H1 (cell line): ENCODE measurements at regions not wholly inside any gene's neighbourhood (a gene's known extent, or its start where the extent isn't known, plus 50 kb on each side); places are given as distances from the start of the nearest gene placed in this dataset.

Source experiments
- BCL11A ChIP-seq, 2 experiments: IDR thresholded peaks; one replicate each; pipeline ENCODE4 v1.6.1; 2011; ENCODE audit warnings: low read depth in 2 of 2, low read length in 2 of 2, mild to moderate bottlenecking in 2 of 2
- FOSL1 ChIP-seq: IDR thresholded peaks from 2 replicates; pipeline ENCODE4 v1.6.1; 2011; ENCODE audit warnings: mild to moderate bottlenecking, low read depth, low read length, moderate library complexity; ENCODE audit not compliant: insufficient read depth
- POLR2AphosphoS5 ChIP-seq: IDR thresholded peaks from 2 replicates; pipeline ENCODE4 v1.6.1; 2011; ENCODE audit warnings: low read depth, low read length
- TBP ChIP-seq: IDR thresholded peaks from 2 replicates; pipeline ENCODE4 v1.6.1; 2011; ENCODE audit warnings: low read depth, low read length, improper control_type of control experiment
- TF ChIP-seq, protein P1 (sequence below), 3 experiments: IDR thresholded peaks; 1 replicate in 2 of 3; 2 replicates in 1 of 3; pipeline versions ENCODE4 v1.5.1 to v1.6.1; 2011; ENCODE audit warnings: low read length in 3 of 3, mild to moderate bottlenecking in 3 of 3, inconsistent platforms in 2 of 3, low read depth in 1 of 3, moderate library complexity in 1 of 3; ENCODE audit not compliant: insufficient read depth in 1 of 3; ENCODE audit errors: control extremely low read depth in 1 of 3
- TF ChIP-seq, protein P2 (sequence below): IDR thresholded peaks from 2 replicates; pipeline ENCODE4 v1.6.1; 2012; ENCODE audit warnings: inconsistent platforms
- TF ChIP-seq, protein P3 (sequence below): IDR thresholded peaks from 2 replicates; pipeline ENCODE4 v1.6.1; 2011; ENCODE audit warnings: low read depth, mild to moderate bottlenecking, low read length; ENCODE audit not compliant: insufficient read depth

DNA sequence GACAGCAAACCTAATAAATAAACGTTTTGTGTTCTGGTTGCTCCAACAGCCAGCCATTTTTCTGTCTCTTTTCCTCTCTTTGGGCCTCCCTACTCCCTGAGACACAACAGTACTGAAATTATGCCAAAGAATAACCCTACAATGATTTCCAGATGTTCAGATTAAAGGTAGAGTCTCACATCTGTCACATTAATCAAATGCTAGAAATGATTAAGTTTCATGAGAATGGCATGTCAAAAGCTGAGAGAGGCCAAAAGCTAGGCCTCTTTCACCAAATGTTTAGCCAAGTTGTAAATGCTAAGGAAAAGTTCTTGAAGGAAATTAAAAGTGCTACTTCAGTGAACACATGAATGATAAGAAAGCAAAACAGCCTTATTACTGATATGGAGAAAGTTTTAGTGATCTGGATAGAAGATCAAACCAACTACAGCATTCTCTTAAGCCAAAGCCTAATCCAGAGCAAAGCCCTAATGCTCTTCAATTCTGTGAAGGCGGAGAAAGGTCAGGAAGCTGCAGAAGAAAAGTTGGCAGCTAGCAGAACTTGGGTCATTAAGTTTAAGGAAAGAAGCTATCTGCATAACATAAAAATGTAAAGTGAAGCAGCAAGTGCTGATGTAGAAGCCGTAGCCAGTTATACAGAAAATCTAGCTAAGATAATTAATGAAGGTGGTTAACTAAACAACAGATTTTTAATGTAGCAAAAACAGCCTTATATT, 182.1 kb upstream of the NUDT6 start:
- TF ChIP-seq, protein P1, sequence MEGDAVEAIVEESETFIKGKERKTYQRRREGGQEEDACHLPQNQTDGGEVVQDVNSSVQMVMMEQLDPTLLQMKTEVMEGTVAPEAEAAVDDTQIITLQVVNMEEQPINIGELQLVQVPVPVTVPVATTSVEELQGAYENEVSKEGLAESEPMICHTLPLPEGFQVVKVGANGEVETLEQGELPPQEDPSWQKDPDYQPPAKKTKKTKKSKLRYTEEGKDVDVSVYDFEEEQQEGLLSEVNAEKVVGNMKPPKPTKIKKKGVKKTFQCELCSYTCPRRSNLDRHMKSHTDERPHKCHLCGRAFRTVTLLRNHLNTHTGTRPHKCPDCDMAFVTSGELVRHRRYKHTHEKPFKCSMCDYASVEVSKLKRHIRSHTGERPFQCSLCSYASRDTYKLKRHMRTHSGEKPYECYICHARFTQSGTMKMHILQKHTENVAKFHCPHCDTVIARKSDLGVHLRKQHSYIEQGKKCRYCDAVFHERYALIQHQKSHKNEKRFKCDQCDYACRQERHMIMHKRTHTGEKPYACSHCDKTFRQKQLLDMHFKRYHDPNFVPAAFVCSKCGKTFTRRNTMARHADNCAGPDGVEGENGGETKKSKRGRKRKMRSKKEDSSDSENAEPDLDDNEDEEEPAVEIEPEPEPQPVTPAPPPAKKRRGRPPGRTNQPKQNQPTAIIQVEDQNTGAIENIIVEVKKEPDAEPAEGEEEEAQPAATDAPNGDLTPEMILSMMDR (IDR thresholded peaks at IDR 0.05; ENCODE audit: control extremely low read depth in 1 of 3, insufficient read depth in 1 of 3, low read depth in 1 of 3, low read length in 3 of 3) = no peak
- TF ChIP-seq, protein P2, sequence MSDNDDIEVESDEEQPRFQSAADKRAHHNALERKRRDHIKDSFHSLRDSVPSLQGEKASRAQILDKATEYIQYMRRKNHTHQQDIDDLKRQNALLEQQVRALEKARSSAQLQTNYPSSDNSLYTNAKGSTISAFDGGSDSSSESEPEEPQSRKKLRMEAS = no peak
- TF ChIP-seq, protein P3, sequence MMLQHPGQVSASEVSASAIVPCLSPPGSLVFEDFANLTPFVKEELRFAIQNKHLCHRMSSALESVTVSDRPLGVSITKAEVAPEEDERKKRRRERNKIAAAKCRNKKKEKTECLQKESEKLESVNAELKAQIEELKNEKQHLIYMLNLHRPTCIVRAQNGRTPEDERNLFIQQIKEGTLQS = no peak
- TF ChIP-seq FOSL1 (no peak), TBP (no peak), BCL11A (IDR thresholded peaks at IDR 0.05; ENCODE audit: low read depth in 2 of 2, low read length in 2 of 2) (no peak), POLR2AphosphoS5 (no peak)
